Spinal cord (tissue), 9 donors: ENCODE measurements at regions not wholly inside any gene's neighbourhood (a gene's known extent, or its start where the extent isn't known, plus 50 kb on each side); places are given as distances from the start of the nearest gene placed in this dataset.
A peak's percentile ranks its signal among the peaks of the same experiment; 100 is the strongest.
"Not testable (repeated sequence)": the region's sequence is repeated elsewhere in the genome, so short reads cannot be mapped to it uniquely, and the experiment has no call there.

ENCODE experiments used
- DNase-seq, 6 donors: peaks; one replicate each; pipeline versions ENCODE4 v3.0.0 to v3.0.0-alpha.2; 2013 to 2015; ENCODE audit warnings: low spot score in 6 of 6, low read depth in 4 of 6
- H3K27ac ChIP-seq: one replicate; pipeline ENCODE4 v1.5.1; 2013; ENCODE audit warnings: low read depth, low read length, control low read depth
- H3K27me3 ChIP-seq: one replicate; pipeline ENCODE4 v1.6.1; 2013; ENCODE audit warnings: low read length; ENCODE audit not compliant: control insufficient read depth, insufficient read depth
- H3K36me3 ChIP-seq: one replicate; pipeline ENCODE4 v1.6.1; 2013; ENCODE audit warnings: low read length; ENCODE audit not compliant: control insufficient read depth, insufficient read depth
- H3K4me1 ChIP-seq: one replicate; pipeline ENCODE4 v1.6.1; 2013; ENCODE audit warnings: low read length; ENCODE audit not compliant: control insufficient read depth, insufficient read depth
- H3K4me3 ChIP-seq: one replicate; pipeline ENCODE4 v1.5.1; 2013; ENCODE audit warnings: low read depth, low read length, control low read depth
- H3K9me3 ChIP-seq: one replicate; pipeline ENCODE4 v1.6.1; 2013; ENCODE audit warnings: low read length; ENCODE audit not compliant: control insufficient read depth, insufficient read depth
- WGBS: methylation state at CpG from one replicate; pipeline ENCODE4 v1.1.5; 2013; ENCODE audit warnings: missing lambda C conversion rate; ENCODE audit not compliant: insufficient coverage; 5-methylcytosine and 5-hydroxymethylcytosine counted together
- donor health status: healthy.

DNA sequence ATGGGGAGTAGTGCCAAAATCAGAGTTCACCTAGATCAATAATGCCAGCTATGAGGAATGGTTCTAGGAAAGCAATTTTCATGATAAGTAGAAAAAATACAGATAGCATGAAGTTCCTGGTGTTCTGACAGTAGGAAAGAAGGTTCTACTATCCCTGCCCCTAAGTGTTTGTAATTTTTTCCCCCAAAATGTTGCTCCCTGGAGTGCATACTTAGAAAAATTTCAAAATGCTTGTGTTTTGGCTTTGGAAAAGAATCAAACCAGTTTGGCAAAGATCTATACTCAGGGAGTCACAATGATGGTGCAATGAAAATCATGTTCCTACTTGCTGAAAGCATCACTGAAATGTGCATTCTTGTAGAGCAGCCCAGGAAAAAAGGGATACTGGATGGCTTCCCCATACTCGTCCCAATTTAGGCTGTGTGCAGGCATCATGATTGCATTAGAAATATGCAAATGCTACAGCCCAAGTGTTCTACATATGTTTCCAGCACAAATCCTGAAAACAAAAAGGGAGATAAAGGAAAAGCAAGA is 74.7 kb downstream of the LPAR4 start:
- Histone ChIP-seq H3K4me3 (no peak overlapping the region), H3K4me1 (no peaks in the 10 kb centered on the region), H3K27me3 (no peaks in the 10 kb centered on the region), H3K9me3 (no peaks in the 10 kb centered on the region), H3K36me3 (no peaks in the 10 kb centered on the region), H3K27ac (no peak overlapping the region)
- peak in 1 of 6 donors; percentile 4 for DNase-seq
- 33% methylated on average over 1 of the region's 1 CpG for WGBS

DNA sequence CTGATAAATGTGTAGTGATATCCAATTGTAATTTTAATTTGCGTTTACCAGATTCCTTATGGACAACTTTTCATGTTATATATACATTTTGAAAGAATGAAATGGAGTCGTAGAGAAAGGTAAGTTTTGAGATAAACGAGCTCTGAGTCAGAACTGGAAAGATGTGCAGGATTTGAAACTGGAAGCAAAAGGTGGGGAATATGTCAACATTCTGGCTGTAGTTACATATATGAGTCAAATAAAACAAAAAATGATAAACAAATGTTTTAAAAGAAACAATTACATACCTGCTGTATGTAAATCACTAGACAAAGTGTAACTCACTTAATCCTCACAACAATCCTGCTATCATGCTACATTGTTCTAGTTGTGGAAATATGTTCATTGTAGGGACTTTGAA is 84.0 kb downstream of the LPAR4 start:
- Histone ChIP-seq H3K4me1 (no peaks in the 10 kb centered on the region), H3K36me3 (no peaks in the 10 kb centered on the region), H3K27ac (no peak overlapping the region), H3K4me3 (no peak overlapping the region), H3K27me3 (no peaks in the 10 kb centered on the region), H3K9me3 (no peaks in the 10 kb centered on the region)
- DNase-seq: no peak
- no CpG with 5 or more reads among the region's 3 CpGs for WGBS

DNA sequence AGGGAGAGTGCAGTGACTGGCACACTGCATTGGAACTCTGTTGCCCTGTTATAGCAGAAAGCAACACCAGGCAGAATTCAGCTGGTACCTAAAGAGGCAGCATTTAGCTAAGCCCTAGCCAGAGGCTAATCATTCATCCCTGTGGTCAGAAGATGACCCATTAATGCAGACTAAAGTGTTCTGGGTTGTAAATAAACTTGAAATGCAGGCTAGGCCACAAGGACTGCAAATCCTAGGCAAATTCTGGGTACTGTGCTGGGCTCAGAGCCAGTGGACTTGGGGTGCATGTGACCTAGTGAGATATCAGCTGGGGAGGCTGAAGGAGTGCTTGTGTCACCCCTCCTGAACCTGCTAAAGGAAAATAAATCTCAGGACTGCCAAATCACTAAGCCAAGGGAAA is 91.2 kb downstream of the LPAR4 start:
- Histone ChIP-seq H3K27me3 (no peaks in the 10 kb centered on the region), H3K9me3 (no peaks in the 10 kb centered on the region), H3K36me3 (no peaks in the 10 kb centered on the region), H3K27ac (no peak overlapping the region), H3K4me1 (no peaks in the 10 kb centered on the region), H3K4me3 (no peak overlapping the region)
- peak in 2 of 6 donors; percentile 0 to 18 for DNase-seq

DNA sequence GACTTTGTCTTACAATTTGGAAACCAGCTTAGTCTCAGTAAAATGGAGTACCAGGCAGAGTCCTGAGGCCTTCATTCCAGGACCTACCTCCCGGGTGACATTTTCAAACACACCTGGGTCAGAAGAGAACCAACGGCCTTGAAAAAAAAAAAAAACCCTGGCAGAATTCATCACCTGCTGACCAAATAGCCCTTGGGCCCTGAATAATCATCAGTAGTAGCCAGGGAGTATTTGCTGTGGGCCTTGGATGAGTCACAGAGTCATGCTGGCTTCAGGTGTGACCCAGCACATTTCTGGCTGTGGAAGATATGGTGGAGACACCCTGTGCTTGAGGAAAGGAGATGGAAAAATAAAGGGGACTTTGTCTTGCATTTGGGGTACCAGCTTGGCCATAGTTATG is 92.2 kb downstream of the LPAR4 start:
- no peak overlapping the region for H3K27ac ChIP-seq
- no peaks in the 10 kb centered on the region for H3K9me3 ChIP-seq
- no peak for DNase-seq
- H3K4me1 ChIP-seq: no peaks in the 10 kb centered on the region
- H3K36me3 ChIP-seq: no peaks in the 10 kb centered on the region
- no peaks in the 10 kb centered on the region for H3K27me3 ChIP-seq
- H3K4me3 ChIP-seq: no peak overlapping the region
- 68% methylated on average over 2 of the region's 2 CpGs for WGBS

DNA sequence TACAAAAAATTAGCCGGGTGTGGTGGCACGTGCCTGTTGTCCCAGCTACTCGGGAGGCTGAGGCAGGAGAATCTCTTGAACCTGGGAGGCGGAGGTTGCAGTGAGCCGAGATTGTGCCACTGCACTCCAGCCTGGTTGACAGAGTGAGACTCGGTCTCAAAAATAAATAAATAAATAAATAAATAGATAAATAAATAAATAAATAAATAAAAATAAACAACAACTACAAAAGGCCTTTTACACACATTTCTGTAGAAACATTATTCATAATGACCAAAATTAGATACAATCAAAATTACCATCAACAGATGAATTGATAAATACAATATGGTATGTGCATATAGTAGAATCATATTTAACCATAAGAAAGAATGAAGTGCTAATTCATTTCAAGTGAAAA is 96.7 kb downstream of the LPAR4 start:
- not testable (repeated sequence) for H3K4me3 ChIP-seq, H3K4me1 ChIP-seq, H3K9me3 ChIP-seq, H3K36me3 ChIP-seq, DNase-seq, H3K27ac ChIP-seq, H3K27me3 ChIP-seq
- 93% methylated on average over 3 of the region's 6 CpGs for WGBS

DNA sequence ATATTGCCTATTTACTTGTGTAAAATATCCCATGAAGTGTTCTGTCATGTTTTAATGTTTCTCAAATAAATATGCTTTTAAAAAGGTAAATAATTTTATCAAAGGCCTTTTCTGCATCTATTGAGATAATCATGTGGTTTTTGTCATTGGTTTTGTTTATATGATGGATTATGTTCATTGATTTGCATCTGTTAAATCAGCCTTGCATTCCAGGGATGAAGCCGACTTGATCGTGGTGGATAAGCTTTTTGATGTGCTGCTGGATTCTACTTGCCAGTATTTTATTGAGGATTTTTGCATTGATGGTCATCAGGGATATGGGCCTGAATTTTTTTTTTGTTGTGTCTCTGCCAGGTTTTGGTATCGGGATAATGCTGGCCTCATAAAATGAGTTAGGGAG is 63.9 kb upstream of the P2RY10 start:
- H3K9me3 ChIP-seq, DNase-seq, H3K4me3 ChIP-seq, H3K36me3 ChIP-seq, H3K4me1 ChIP-seq, H3K27ac ChIP-seq, H3K27me3 ChIP-seq: not testable (repeated sequence)
- WGBS: 90% methylated on average over 3 of the region's 3 CpGs

DNA sequence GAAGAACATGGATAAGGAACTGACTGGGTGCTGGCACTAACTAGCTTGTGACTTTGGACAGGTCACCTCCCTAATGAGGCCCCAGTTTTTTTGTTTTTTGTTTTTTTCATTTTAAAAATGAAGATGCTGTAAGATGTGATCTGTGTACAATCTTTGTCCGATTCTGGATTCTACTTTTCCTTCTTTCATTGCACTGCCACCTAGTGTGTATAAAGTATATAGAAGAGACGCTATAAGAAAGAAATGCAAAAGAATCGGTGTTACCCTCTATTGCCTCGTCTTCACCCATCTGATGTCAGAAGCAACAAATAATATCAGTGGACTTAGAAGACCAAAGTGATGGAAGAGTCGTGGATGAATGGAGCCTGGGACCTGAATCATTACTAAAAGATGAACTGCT is 58.6 kb upstream of the P2RY10 start:
- peak in 4 of 6 donors; percentile 1 to 55 (median 22) for DNase-seq
- H3K9me3 ChIP-seq: no peaks in the 10 kb centered on the region
- no peaks in the 10 kb centered on the region for H3K27me3 ChIP-seq
- H3K4me1 ChIP-seq: no peaks in the 10 kb centered on the region
- no peak overlapping the region for H3K27ac ChIP-seq
- no peaks in the 10 kb centered on the region for H3K36me3 ChIP-seq
- H3K4me3 ChIP-seq: no peak overlapping the region
- no CpG with 5 or more reads among the region's 5 CpGs for WGBS
